ENCODE measurements at regions not wholly inside any gene's neighbourhood (a gene's known extent, or its start where the extent isn't known, plus 50 kb on each side); places are given as distances from the start of the nearest gene placed in this dataset.

DNA sequence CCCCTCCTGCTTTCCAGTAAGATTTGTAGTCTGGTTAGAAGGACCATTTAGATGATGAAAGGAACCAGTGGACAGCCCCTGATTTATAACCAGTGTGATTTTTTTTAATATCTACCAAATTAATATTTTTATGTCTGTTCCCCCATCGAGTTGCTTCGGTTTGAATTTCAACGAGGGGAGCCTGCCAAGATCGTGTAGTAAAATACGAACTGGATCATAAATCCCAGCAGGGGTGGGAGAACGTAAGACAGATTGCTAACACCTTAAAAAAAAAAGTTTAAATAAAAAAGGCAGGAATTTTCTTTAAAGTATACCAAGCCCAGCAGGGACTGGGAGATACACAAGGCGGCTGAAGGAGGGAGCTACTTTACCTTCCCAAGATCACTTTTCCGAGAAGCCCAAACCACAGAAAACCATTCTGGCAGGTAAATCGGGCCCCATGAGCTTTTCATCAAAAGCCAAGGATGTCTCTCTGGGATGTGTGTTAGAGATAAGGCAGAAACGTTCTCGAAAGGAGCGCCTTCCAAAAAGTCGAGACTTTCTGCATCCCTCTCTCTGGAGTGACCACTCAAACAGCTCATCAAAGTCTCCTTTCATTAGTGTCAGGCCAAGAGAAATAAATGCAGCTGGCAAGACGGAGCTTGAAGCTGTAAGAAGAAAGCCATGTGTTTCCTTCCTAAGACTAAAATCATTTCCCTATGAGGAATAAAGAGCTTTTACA lies 270.5 kb upstream of the NFE2L3 start:
- Histone ChIP-seq H3K36me3 (ENCODE audit: control insufficient read depth in 1 of 2, insufficient read depth in 2 of 2, low read length in 2 of 2) (no peaks in the 10 kb centered on the region), H3K9me3 (ENCODE audit: control insufficient read depth in 1 of 2, insufficient read depth in 1 of 2, low read depth in 1 of 2, low read length in 2 of 2) (no peaks in the 10 kb centered on the region), H3K4me1 (ENCODE audit: control insufficient read depth in 1 of 2, insufficient read depth in 2 of 2, low read length in 2 of 2) (no peaks in the 10 kb centered on the region), H3K27me3 (ENCODE audit: insufficient read depth, low read length) (peaks cover 10% of the 10 kb centered on the region; the same call in 1 of the 2 replicates), H3K79me2 (ENCODE audit: insufficient read depth, low read length) (no peaks in the 10 kb centered on the region), H4K20me1 (ENCODE audit: insufficient read depth) (no peaks in the 10 kb centered on the region), H3K9me2 (ENCODE audit: insufficient read depth) (no peaks in the 10 kb centered on the region), H3K4me3 (replicated peaks in 1 of 2; ENCODE audit: low read depth in 1 of 2, low read length in 2 of 2) (no peak overlapping the region), H3K4me2 (ENCODE audit: low read length) (no peak overlapping the region), H2AFZ (ENCODE audit: low read depth, low read length, poor library complexity, severe bottlenecking) (no peak overlapping the region), H3K27ac (ENCODE audit: low read depth, low read length) (no peak overlapping the region), H3K9ac (ENCODE audit: low read length) (no peak overlapping the region)
- ChIA-PET RAD21 (ENCODE audit: low non-redundant PET in 1 of 2, low total read pairs in 2 of 2, uncharacterized antibody in 2 of 2, unreplicated experiment in 2 of 2) (no interaction called here), POLR2A (no interaction called here), CTCF (interaction anchor here (1.0 to 1.2 kb wide), 2 partner anchors 12 to 14 kb away, joined by 3 read pairs; no protein-coding TSS in a partner anchor)
- DNase-seq (ENCODE audit: low read depth, low spot score) = no peak
- ATAC-seq = no peak
- no peak for TF ChIP-seq EZH2 (IDR thresholded peaks at IDR 0.05)
- TF ChIP-seq FOSL1 (IDR thresholded peaks at IDR 0.05; ENCODE audit: low read depth) = no peak
- TF ChIP-seq ZFX (IDR thresholded peaks at IDR 0.05) = no peak
- TF ChIP-seq RAD21 (IDR thresholded peaks at IDR 0.05; ENCODE audit: low read depth) = no peak
- no peak for TF ChIP-seq ELF1 (IDR thresholded peaks at IDR 0.05; ENCODE audit: borderline replicate concordance, low read depth)
- TF ChIP-seq, protein P1, sequence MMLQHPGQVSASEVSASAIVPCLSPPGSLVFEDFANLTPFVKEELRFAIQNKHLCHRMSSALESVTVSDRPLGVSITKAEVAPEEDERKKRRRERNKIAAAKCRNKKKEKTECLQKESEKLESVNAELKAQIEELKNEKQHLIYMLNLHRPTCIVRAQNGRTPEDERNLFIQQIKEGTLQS (IDR thresholded peaks at IDR 0.05) = no peak
- no peak for TF ChIP-seq POLR2A (IDR thresholded peaks at IDR 0.05; ENCODE audit: borderline replicate concordance, extremely low read depth, insufficient read depth, insufficient read length)
- no peak for TF ChIP-seq ZNF274 (IDR thresholded peaks at IDR 0.05; ENCODE audit: low read depth, low read length)
- TF ChIP-seq JUND (IDR thresholded peaks at IDR 0.05) = no peak
- no TSS peak for BruUV-seq (replicated peaks)
- intact Hi-C loops (cut with micrococcal nuclease) = no loop called here

DNA sequence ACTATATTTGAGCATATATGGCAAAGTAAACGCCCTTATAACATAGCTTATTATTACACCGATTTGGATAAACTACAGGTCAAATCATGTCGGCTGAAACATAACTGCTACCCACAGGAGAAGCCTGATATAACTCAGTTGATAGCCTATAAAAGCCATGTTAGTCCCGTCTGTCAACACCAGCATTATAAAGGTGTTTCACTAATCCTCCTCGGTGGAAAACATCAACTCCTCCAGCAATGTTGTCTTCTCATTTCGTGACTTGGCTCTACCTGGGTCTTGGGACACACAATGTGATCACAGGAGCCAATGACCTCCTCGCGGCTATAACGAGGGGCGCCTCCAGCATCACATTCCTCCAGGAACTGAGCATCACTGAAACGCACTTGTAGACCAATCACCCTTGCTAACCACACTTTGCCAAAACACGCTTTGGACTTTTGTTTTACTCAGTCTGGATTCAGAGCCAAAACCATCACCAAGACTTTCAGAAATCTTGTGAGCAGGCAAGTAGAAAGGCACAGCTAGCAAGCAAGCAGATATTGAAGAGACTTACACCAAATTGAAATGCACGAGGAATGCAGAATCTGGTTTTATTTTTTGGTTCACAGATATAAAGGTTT lies 269.7 kb upstream of the NFE2L3 start:
- intact Hi-C loops (cut with micrococcal nuclease) = no loop called here
- H3K9me3 ChIP-seq (ENCODE audit: control insufficient read depth in 1 of 2, insufficient read depth in 1 of 2, low read depth in 1 of 2, low read length in 2 of 2) = no peaks in the 10 kb centered on the region
- H3K4me1 ChIP-seq (ENCODE audit: control insufficient read depth in 1 of 2, insufficient read depth in 2 of 2, low read length in 2 of 2) = no peaks in the 10 kb centered on the region
- DNase-seq (ENCODE audit: low read depth, low spot score) (no peak), ATAC-seq (no peak)
- ChIA-PET RAD21 (ENCODE audit: low non-redundant PET in 1 of 2, low total read pairs in 2 of 2, uncharacterized antibody in 2 of 2, unreplicated experiment in 2 of 2) (no interaction called here), POLR2A (no interaction called here), CTCF (interaction anchor here (1.0 to 1.2 kb wide), 2 partner anchors 11 to 14 kb away, joined by 3 read pairs; no protein-coding TSS in a partner anchor)
- BruUV-seq (replicated peaks) = no TSS peak
- H3K4me3 ChIP-seq (replicated peaks in 1 of 2; ENCODE audit: low read depth in 1 of 2, low read length in 2 of 2) = no peak overlapping the region
- H4K20me1 ChIP-seq (ENCODE audit: insufficient read depth) = no peaks in the 10 kb centered on the region
- no peak overlapping the region for H3K27ac ChIP-seq (ENCODE audit: low read depth, low read length)
- no peaks in the 10 kb centered on the region for H3K79me2 ChIP-seq (ENCODE audit: insufficient read depth, low read length)
- no peak for TF ChIP-seq POLR2A (IDR thresholded peaks at IDR 0.05; ENCODE audit: borderline replicate concordance, extremely low read depth, insufficient read depth, insufficient read length)
- TF ChIP-seq EGR1 (IDR thresholded peaks at IDR 0.05; ENCODE audit: low read depth) = no peak
- no peak for TF ChIP-seq YY1 (IDR thresholded peaks at IDR 0.05; ENCODE audit: extremely low read depth, insufficient replicate concordance, low read depth, low read length)
- no peak overlapping the region for H3K9ac ChIP-seq (ENCODE audit: low read length)
- H3K36me3 ChIP-seq (ENCODE audit: control insufficient read depth in 1 of 2, insufficient read depth in 2 of 2, low read length in 2 of 2) = no peaks in the 10 kb centered on the region
- H3K9me2 ChIP-seq (ENCODE audit: insufficient read depth) = no peaks in the 10 kb centered on the region
- no peak overlapping the region for H3K4me2 ChIP-seq (ENCODE audit: low read length)
- no peak overlapping the region for H2AFZ ChIP-seq (ENCODE audit: low read depth, low read length, poor library complexity, severe bottlenecking)
- 0 out of 2 replicates have a peak, but pooled peaks cover 4% of the 10 kb centered on the region for H3K27me3 ChIP-seq (ENCODE audit: insufficient read depth, low read length)

All from HCT116 (cell line).